ENCODE measurements at regions not wholly inside any gene's neighbourhood (a gene's known extent, or its start where the extent isn't known, plus 50 kb on each side); places are given as distances from the start of the nearest gene placed in this dataset.
A peak's percentile ranks its signal among the peaks of the same experiment; 100 is the strongest.

- Histone ChIP-seq H3K9me3 (replicated peaks) (no peaks in the 10 kb centered on the region), H3K4me1 (peaks cover 18% of the 10 kb centered on the region), H3K4me3 (no peak overlapping the region), H3K27ac (replicated peaks) (no peak overlapping the region), H3K27me3 (ENCODE audit: low read depth) (no peaks in the 10 kb centered on the region), H3K36me3 (no peaks in the 10 kb centered on the region)
- DNase-seq = no peak
- no peak for TF ChIP-seq CTCF (IDR thresholded peaks at IDR 0.05; ENCODE audit: borderline replicate concordance)
- intact Hi-C loops (cut with micrococcal nuclease) = no loop called here
Measured at GRCh38 chr20:50374541-50375078, 135.6 kb upstream of the PTPN1 start.

GRCh38 chr20:50376179-50376887, 133.8 kb upstream of the PTPN1 start:
- H3K27me3 ChIP-seq (ENCODE audit: low read depth) = no peaks in the 10 kb centered on the region
- no peak for DNase-seq
- H3K36me3 ChIP-seq = no peaks in the 10 kb centered on the region
- H3K27ac ChIP-seq (replicated peaks) = no peak overlapping the region
- H3K4me1 ChIP-seq = peaks cover 27% of the 10 kb centered on the region
- no peak overlapping the region for H3K4me3 ChIP-seq
- no peak for TF ChIP-seq CTCF (IDR thresholded peaks at IDR 0.05; ENCODE audit: borderline replicate concordance)
- intact Hi-C loops (cut with micrococcal nuclease) = no loop called here
- H3K9me3 ChIP-seq (replicated peaks) = no peaks in the 10 kb centered on the region

- H3K36me3 ChIP-seq = no peaks in the 10 kb centered on the region
- no peak overlapping the region for H3K27ac ChIP-seq (replicated peaks)
- H3K4me1 ChIP-seq = peaks cover 27% of the 10 kb centered on the region
- intact Hi-C loops (cut with micrococcal nuclease) = no loop called here
- no peak for DNase-seq
- no peak overlapping the region for H3K4me3 ChIP-seq
- TF ChIP-seq CTCF (IDR thresholded peaks at IDR 0.05; ENCODE audit: borderline replicate concordance) = no peak
- no peaks in the 10 kb centered on the region for H3K9me3 ChIP-seq (replicated peaks)
- no peaks in the 10 kb centered on the region for H3K27me3 ChIP-seq (ENCODE audit: low read depth)
Measured at GRCh38 chr20:50376888-50377459, 133.2 kb upstream of the PTPN1 start.

- Histone ChIP-seq H3K36me3 (no peaks in the 10 kb centered on the region), H3K4me1 (peaks cover 33% of the 10 kb centered on the region), H3K9me3 (replicated peaks) (no peaks in the 10 kb centered on the region), H3K27ac (replicated peaks) (peak overlapping the region; percentile 88), H3K4me3 (peak overlapping the region; percentile 56), H3K27me3 (ENCODE audit: low read depth) (no peaks in the 10 kb centered on the region)
- TF ChIP-seq CTCF (IDR thresholded peaks at IDR 0.05; ENCODE audit: borderline replicate concordance) = no peak
- no peak for DNase-seq
- intact Hi-C loops (cut with micrococcal nuclease) = no loop called here
Measured at GRCh38 chr20:50378170-50379000, 131.8 kb upstream of the PTPN1 start.

Data from left ventricle myocardium inferior (tissue), 1 donor.